HG03342 (cell line): ENCODE measurements at regions not wholly inside any gene's neighbourhood (a gene's known extent, or its start where the extent isn't known, plus 50 kb on each side); places are given as distances from the start of the nearest gene placed in this dataset.

ENCODE experiments used
- ATAC-seq: cut with Tn5 transposase; IDR thresholded peaks from one replicate; pipeline ENCODE4 v1.9.1; 2021; ENCODE audit warnings: mild to moderate bottlenecking, moderate library complexity; ENCODE audit not compliant: unreplicated experiment

GRCh38 chr10:29063806-29064644, 224.8 kb upstream of the LYZL1 start:
- ATAC-seq, result no peak

GRCh38 chr10:29064680-29065079, 224.2 kb upstream of the LYZL1 start:
- no peak for ATAC-seq

- ATAC-seq, result no peak
Measured at GRCh38 chr10:29067161-29067560, 221.7 kb upstream of the LYZL1 start.

GRCh38 chr10:29067628-29068027, 221.2 kb upstream of the LYZL1 start:
- ATAC-seq, result no peak

GRCh38 chr10:29068302-29068701, 220.6 kb upstream of the LYZL1 start:
- ATAC-seq, result no peak

GRCh38 chr10:29068966-29069365, 219.9 kb upstream of the LYZL1 start:
- ATAC-seq, result no peak

GRCh38 chr10:29069941-29070340, 218.9 kb upstream of the LYZL1 start:
- ATAC-seq, result no peak

- no peak for ATAC-seq
Measured at GRCh38 chr10:29078919-29079318, 210.0 kb upstream of the LYZL1 start.

GRCh38 chr10:29081231-29081630, 207.6 kb upstream of the LYZL1 start:
- ATAC-seq, result no peak

- no peak for ATAC-seq
Measured at GRCh38 chr10:29081951-29082685, 206.8 kb upstream of the LYZL1 start.

GRCh38 chr10:29083096-29083495, 205.8 kb upstream of the LYZL1 start:
- ATAC-seq, result no peak

- no peak for ATAC-seq
Measured at GRCh38 chr10:29084681-29085307, 204.1 kb upstream of the LYZL1 start.

- no peak for ATAC-seq
Measured at GRCh38 chr10:29089091-29089490, 199.8 kb upstream of the LYZL1 start.

GRCh38 chr10:29096303-29096824, 192.5 kb upstream of the LYZL1 start:
- no peak for ATAC-seq

- no peak for ATAC-seq
Measured at GRCh38 chr10:29098423-29098822, 190.4 kb upstream of the LYZL1 start.

- no peak for ATAC-seq
Measured at GRCh38 chr10:29099001-29099400, 189.9 kb upstream of the LYZL1 start.

GRCh38 chr10:29099415-29099814, 189.5 kb upstream of the LYZL1 start:
- ATAC-seq, result no peak

- no peak for ATAC-seq
Measured at GRCh38 chr10:29100505-29100904, 188.4 kb upstream of the LYZL1 start.

- ATAC-seq, result no peak
Measured at GRCh38 chr10:29102233-29102632, 186.6 kb upstream of the LYZL1 start.

GRCh38 chr10:29102636-29103035, 186.2 kb upstream of the LYZL1 start:
- no peak for ATAC-seq

GRCh38 chr10:29104661-29105399, 184.0 kb upstream of the LYZL1 start:
- no peak for ATAC-seq
